Endodermal cell (in vitro differentiated cells): ENCODE measurements at regions not wholly inside any gene's neighbourhood (a gene's known extent, or its start where the extent isn't known, plus 50 kb on each side); places are given as distances from the start of the nearest gene placed in this dataset.

ENCODE experiments used
- DNase-seq: peaks from one replicate; pipeline ENCODE4 v3.0.0-alpha.2; 2017
- H3K27ac ChIP-seq: 2 replicates; pipeline ENCODE4 v1.5.1; 2013; ENCODE audit warnings: mild to moderate bottlenecking, low read depth, low read length, moderate library complexity
- H3K27me3 ChIP-seq: 2 replicates; pipeline ENCODE4 v1.6.1; 2013; ENCODE audit warnings: mild to moderate bottlenecking, low read length, moderate library complexity; ENCODE audit not compliant: insufficient read depth, control insufficient read depth, poor library complexity, severe bottlenecking
- H3K36me3 ChIP-seq: 2 replicates; pipeline ENCODE4 v1.7.0; 2013; ENCODE audit warnings: mild to moderate bottlenecking, low read length, moderate library complexity; ENCODE audit not compliant: control insufficient read depth, insufficient read depth
- H3K4me1 ChIP-seq: one replicate; pipeline ENCODE4 v1.7.0; 2013; ENCODE audit warnings: low read length; ENCODE audit not compliant: control insufficient read depth, insufficient read depth
- H3K4me3 ChIP-seq: 2 replicates; pipeline ENCODE4 v1.5.1; 2013; ENCODE audit warnings: mild to moderate bottlenecking, low read length, moderate library complexity
- H3K9ac ChIP-seq: 2 replicates; pipeline ENCODE4 v1.6.1; 2013; ENCODE audit warnings: mild to moderate bottlenecking, low read length, moderate library complexity; ENCODE audit not compliant: poor library complexity, severe bottlenecking; ENCODE audit errors: extremely low read depth
- H3K9me3 ChIP-seq: 2 replicates; pipeline ENCODE4 v1.6.1; 2013; ENCODE audit warnings: mild to moderate bottlenecking, low read length, moderate library complexity; ENCODE audit not compliant: control insufficient read depth
- H3K27ac Mint-ChIP-seq: 2 replicates; pipeline ENCODE4 v1.8.0; 2020; ENCODE audit warnings: mixed read lengths
- H3K27me3 Mint-ChIP-seq: 2 replicates; pipeline ENCODE4 v1.8.0; 2021; ENCODE audit warnings: mild to moderate bottlenecking, mixed read lengths; ENCODE audit not compliant: insufficient read depth
- H3K36me3 Mint-ChIP-seq: 2 replicates; pipeline ENCODE4 v1.8.0; 2020; ENCODE audit warnings: low read depth, mixed read lengths
- H3K4me1 Mint-ChIP-seq: 2 replicates; pipeline ENCODE4 v1.8.0; 2020; ENCODE audit warnings: mixed read lengths
- H3K4me3 Mint-ChIP-seq: 2 replicates; pipeline ENCODE4 v1.8.0; 2020; ENCODE audit warnings: mild to moderate bottlenecking, moderate library complexity, mixed read lengths
- H3K9me3 Mint-ChIP-seq: 2 replicates; pipeline ENCODE4 v1.8.0; 2020; ENCODE audit warnings: mild to moderate bottlenecking, mixed read lengths
- WGBS, 2 experiments: methylation state at CpG; one replicate each; pipeline versions ENCODE4 v1.1.5 to v1.1.7; 2013; ENCODE audit warnings: missing lambda C conversion rate in 2 of 2, mixed read lengths in 1 of 2; ENCODE audit not compliant: insufficient coverage in 1 of 2, insufficient read length in 1 of 2; 5-methylcytosine and 5-hydroxymethylcytosine counted together
- TF ChIP-seq, protein P1 (sequence below): fragments of 200-600 bp; sonication (generic); conservative IDR thresholded peaks from 2 replicates; pipeline ENCODE4 v1.5.0; 2021; ENCODE audit warnings: antibody characterized with exemption, mild to moderate bottlenecking

GRCh38 chr4:177116161-177116560 lies 193.5 kb upstream of the NEIL3 start:
- DNase-seq: no peak
- Histone ChIP-seq H3K27ac (no peak overlapping the region), H3K9ac (no peak overlapping the region), H3K4me3 (no peak overlapping the region), H3K4me1 (no peaks in the 10 kb centered on the region), H3K27me3 (no peaks in the 10 kb centered on the region), H3K9me3 (no peaks in the 10 kb centered on the region), H3K36me3 (no peaks in the 10 kb centered on the region)
- Mint-ChIP-seq H3K4me3 (no peak overlapping the region), H3K27ac (no peak overlapping the region), H3K4me1 (no peaks in the 10 kb centered on the region), H3K27me3 (no peaks in the 10 kb centered on the region), H3K9me3 (no peaks in the 10 kb centered on the region), H3K36me3 (no peaks in the 10 kb centered on the region)
- TF ChIP-seq, protein P1, sequence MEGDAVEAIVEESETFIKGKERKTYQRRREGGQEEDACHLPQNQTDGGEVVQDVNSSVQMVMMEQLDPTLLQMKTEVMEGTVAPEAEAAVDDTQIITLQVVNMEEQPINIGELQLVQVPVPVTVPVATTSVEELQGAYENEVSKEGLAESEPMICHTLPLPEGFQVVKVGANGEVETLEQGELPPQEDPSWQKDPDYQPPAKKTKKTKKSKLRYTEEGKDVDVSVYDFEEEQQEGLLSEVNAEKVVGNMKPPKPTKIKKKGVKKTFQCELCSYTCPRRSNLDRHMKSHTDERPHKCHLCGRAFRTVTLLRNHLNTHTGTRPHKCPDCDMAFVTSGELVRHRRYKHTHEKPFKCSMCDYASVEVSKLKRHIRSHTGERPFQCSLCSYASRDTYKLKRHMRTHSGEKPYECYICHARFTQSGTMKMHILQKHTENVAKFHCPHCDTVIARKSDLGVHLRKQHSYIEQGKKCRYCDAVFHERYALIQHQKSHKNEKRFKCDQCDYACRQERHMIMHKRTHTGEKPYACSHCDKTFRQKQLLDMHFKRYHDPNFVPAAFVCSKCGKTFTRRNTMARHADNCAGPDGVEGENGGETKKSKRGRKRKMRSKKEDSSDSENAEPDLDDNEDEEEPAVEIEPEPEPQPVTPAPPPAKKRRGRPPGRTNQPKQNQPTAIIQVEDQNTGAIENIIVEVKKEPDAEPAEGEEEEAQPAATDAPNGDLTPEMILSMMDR: no peak
- 100% methylated on average over 3 of the region's 3 CpGs for WGBS, 2 experiments

GRCh38 chr4:177117256-177117655 lies 192.4 kb upstream of the NEIL3 start:
- Histone ChIP-seq H3K27ac (peak overlapping the region; percentile 64), H3K4me1 (no peaks in the 10 kb centered on the region), H3K9ac (no peak overlapping the region), H3K9me3 (no peaks in the 10 kb centered on the region), H3K27me3 (no peaks in the 10 kb centered on the region), H3K36me3 (no peaks in the 10 kb centered on the region), H3K4me3 (no peak overlapping the region)
- WGBS, 2 experiments: 58 to 64% methylated on average over 8 of the region's 8 CpGs
- H3K27ac Mint-ChIP-seq: no peak overlapping the region
- no peaks in the 10 kb centered on the region for H3K27me3 Mint-ChIP-seq
- no peaks in the 10 kb centered on the region for H3K4me1 Mint-ChIP-seq
- H3K36me3 Mint-ChIP-seq: no peaks in the 10 kb centered on the region
- no peak overlapping the region for H3K4me3 Mint-ChIP-seq
- H3K9me3 Mint-ChIP-seq: no peaks in the 10 kb centered on the region
- TF ChIP-seq, protein P1: no peak
- DNase-seq: no peak

DNA sequence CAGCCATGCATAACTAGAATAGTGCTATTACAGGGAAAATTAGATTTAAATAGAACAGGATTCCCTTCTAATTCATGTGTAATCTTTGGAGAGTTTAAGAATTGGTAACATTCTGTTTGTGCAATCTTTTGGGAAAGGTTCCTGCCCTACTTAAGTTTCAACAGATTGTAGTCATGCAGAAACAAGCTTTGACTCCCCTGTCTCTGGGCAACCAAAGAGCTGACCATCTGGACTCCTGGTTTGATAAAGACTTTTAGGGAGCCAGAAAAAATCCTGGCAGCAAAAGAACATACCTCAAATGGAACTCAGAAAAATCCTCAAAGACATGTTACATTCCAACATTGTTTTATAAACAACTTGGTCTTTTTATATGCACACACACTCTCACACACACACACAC lies 191.1 kb upstream of the NEIL3 start:
- Mint-ChIP-seq H3K9me3 (no peaks in the 10 kb centered on the region), H3K4me3 (no peak overlapping the region), H3K27ac (no peak overlapping the region), H3K36me3 (no peaks in the 10 kb centered on the region), H3K4me1 (no peaks in the 10 kb centered on the region), H3K27me3 (no peaks in the 10 kb centered on the region)
- Histone ChIP-seq H3K9me3 (no peaks in the 10 kb centered on the region), H3K36me3 (no peaks in the 10 kb centered on the region), H3K27me3 (no peaks in the 10 kb centered on the region), H3K4me3 (no peak overlapping the region), H3K27ac (peak overlapping the region; percentile 4), H3K9ac (no peak overlapping the region), H3K4me1 (no peaks in the 10 kb centered on the region)
- DNase-seq: no peak
- TF ChIP-seq, protein P1: no peak
